ENCODE measurements at regions not wholly inside any gene's neighbourhood (a gene's known extent, or its start where the extent isn't known, plus 50 kb on each side); places are given as distances from the start of the nearest gene placed in this dataset.

DNA sequence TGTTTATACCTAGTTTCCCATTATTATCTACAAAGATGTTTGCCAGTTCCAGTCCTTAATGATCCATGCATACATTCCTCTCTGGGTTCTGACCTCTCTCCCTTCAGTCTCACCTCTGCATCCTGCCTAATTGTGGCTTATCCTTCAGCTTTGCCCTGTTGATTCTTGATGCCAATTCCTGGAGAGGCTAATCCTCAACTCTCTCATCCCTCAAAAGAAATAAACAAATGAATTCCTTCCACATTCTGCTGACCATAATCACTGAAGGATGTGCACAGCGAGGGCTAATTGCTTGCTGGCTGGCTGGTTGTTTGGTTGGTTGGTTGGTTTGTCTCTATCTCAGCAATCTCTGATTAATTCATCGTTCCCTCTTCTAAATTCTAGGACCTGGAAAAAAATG is 113.8 kb downstream of the IRS2 start:
- Histone ChIP-seq H3K36me3 (ENCODE audit: control insufficient read depth, insufficient read depth, low read length) (no peaks in the 10 kb centered on the region), H3K4me3 (ENCODE audit: insufficient read depth, low read depth, low read length, poor library complexity, severe bottlenecking) (no peak overlapping the region), H3K4me1 (ENCODE audit: control insufficient read depth, insufficient read depth, low read length, poor library complexity, severe bottlenecking) (no peaks in the 10 kb centered on the region), H3K27me3 (replicated peaks; ENCODE audit: control insufficient read depth, insufficient read depth, low read length, poor library complexity, severe bottlenecking) (no peaks in the 10 kb centered on the region), H3K27ac (ENCODE audit: insufficient read depth, low read length, poor library complexity, severe bottlenecking) (no peak overlapping the region), H3K9me3 (ENCODE audit: control insufficient read depth, low read length) (no peaks in the 10 kb centered on the region)
- no peak for DNase-seq

DNA sequence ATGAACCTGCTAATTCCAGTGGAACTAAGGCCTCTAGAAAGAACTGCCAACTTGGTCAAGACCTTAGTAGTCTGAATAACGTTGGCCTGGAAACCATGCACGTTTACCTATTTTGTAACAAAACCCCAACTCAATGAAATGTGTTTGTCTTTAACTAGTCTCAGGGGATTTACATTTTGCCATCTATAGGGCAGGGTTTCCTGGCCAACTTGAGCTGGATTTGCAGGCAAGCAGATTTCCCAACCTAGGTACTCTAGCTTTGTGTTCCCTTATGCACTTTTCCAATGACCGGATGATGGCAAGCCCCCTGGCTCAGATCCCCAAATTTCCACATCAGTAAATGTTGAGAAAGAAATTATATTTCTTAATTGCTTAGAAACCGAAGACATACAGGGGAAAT is 114.5 kb downstream of the IRS2 start:
- H3K4me3 ChIP-seq (ENCODE audit: insufficient read depth, low read depth, low read length, poor library complexity, severe bottlenecking), result no peak overlapping the region
- no peak overlapping the region for H3K27ac ChIP-seq (ENCODE audit: insufficient read depth, low read length, poor library complexity, severe bottlenecking)
- no peak for DNase-seq
- no peaks in the 10 kb centered on the region for H3K4me1 ChIP-seq (ENCODE audit: control insufficient read depth, insufficient read depth, low read length, poor library complexity, severe bottlenecking)
- no peaks in the 10 kb centered on the region for H3K27me3 ChIP-seq (replicated peaks; ENCODE audit: control insufficient read depth, insufficient read depth, low read length, poor library complexity, severe bottlenecking)
- H3K9me3 ChIP-seq (ENCODE audit: control insufficient read depth, low read length), result no peaks in the 10 kb centered on the region
- no peaks in the 10 kb centered on the region for H3K36me3 ChIP-seq (ENCODE audit: control insufficient read depth, insufficient read depth, low read length)

- H3K27ac ChIP-seq (ENCODE audit: insufficient read depth, low read length, poor library complexity, severe bottlenecking), result no peak overlapping the region
- H3K4me1 ChIP-seq (ENCODE audit: control insufficient read depth, insufficient read depth, low read length, poor library complexity, severe bottlenecking), result no peaks in the 10 kb centered on the region
- no peak overlapping the region for H3K4me3 ChIP-seq (ENCODE audit: insufficient read depth, low read depth, low read length, poor library complexity, severe bottlenecking)
- H3K36me3 ChIP-seq (ENCODE audit: control insufficient read depth, insufficient read depth, low read length), result no peaks in the 10 kb centered on the region
- no peaks in the 10 kb centered on the region for H3K27me3 ChIP-seq (replicated peaks; ENCODE audit: control insufficient read depth, insufficient read depth, low read length, poor library complexity, severe bottlenecking)
- no peaks in the 10 kb centered on the region for H3K9me3 ChIP-seq (ENCODE audit: control insufficient read depth, low read length)
- DNase-seq, result no peak
Measured at GRCh38 chr13:109670776-109671175, 115.6 kb downstream of the IRS2 start.

- no peak for DNase-seq
- Histone ChIP-seq H3K4me1 (ENCODE audit: control insufficient read depth, insufficient read depth, low read length, poor library complexity, severe bottlenecking) (no peaks in the 10 kb centered on the region), H3K27me3 (replicated peaks; ENCODE audit: control insufficient read depth, insufficient read depth, low read length, poor library complexity, severe bottlenecking) (no peaks in the 10 kb centered on the region), H3K9me3 (ENCODE audit: control insufficient read depth, low read length) (no peaks in the 10 kb centered on the region), H3K27ac (ENCODE audit: insufficient read depth, low read length, poor library complexity, severe bottlenecking) (no peak overlapping the region), H3K4me3 (ENCODE audit: insufficient read depth, low read depth, low read length, poor library complexity, severe bottlenecking) (no peak overlapping the region), H3K36me3 (ENCODE audit: control insufficient read depth, insufficient read depth, low read length) (no peaks in the 10 kb centered on the region)
Measured at GRCh38 chr13:109669956-109670355, 116.4 kb downstream of the IRS2 start.

GRCh38 chr13:109669234-109669612 is 117.2 kb downstream of the IRS2 start:
- Histone ChIP-seq H3K27me3 (replicated peaks; ENCODE audit: control insufficient read depth, insufficient read depth, low read length, poor library complexity, severe bottlenecking) (no peaks in the 10 kb centered on the region), H3K4me1 (ENCODE audit: control insufficient read depth, insufficient read depth, low read length, poor library complexity, severe bottlenecking) (no peaks in the 10 kb centered on the region), H3K36me3 (ENCODE audit: control insufficient read depth, insufficient read depth, low read length) (no peaks in the 10 kb centered on the region), H3K4me3 (ENCODE audit: insufficient read depth, low read depth, low read length, poor library complexity, severe bottlenecking) (no peak overlapping the region), H3K27ac (ENCODE audit: insufficient read depth, low read length, poor library complexity, severe bottlenecking) (no peak overlapping the region), H3K9me3 (ENCODE audit: control insufficient read depth, low read length) (no peaks in the 10 kb centered on the region)
- DNase-seq, result no peak

DNA sequence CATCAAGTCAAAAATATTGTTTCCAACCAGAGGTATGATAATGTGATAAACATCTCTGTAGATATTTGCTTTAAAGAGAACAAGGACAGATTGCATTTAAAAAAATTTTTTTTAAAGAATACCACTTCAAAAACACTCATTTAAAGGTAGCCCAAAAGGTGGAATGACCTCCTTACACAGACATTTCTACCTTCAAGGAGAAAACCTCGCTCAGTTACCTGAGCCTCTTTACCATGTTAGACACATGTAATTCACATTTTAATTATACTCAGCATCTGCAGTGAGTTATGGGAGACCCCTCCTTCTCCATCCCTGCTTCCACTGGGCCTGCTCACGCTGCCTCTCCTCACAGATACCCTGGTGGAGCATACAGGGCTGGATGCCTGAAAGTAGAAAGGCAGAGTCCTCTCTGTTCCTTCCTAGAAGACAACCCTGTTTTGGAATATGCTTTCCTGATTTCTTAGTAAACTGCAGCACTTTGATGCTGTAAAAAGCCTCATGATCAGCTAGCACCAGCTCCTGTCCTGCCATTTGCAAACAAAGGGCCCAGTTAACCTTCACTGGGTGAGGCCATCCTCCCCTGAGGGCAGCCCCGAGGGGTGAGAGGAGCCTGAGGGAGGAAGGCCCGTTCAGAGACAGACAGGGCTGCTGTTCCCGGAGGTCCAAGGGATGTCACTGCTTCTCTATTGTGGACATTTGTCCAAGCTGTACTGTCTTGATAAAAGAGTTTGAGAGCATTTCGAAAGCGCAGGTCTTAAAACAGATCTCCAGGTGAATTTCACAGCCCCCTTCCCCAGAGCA is 117.8 kb downstream of the IRS2 start:
- H3K36me3 ChIP-seq (ENCODE audit: control insufficient read depth, insufficient read depth, low read length), result no peaks in the 10 kb centered on the region
- no peaks in the 10 kb centered on the region for H3K4me1 ChIP-seq (ENCODE audit: control insufficient read depth, insufficient read depth, low read length, poor library complexity, severe bottlenecking)
- H3K27ac ChIP-seq (ENCODE audit: insufficient read depth, low read length, poor library complexity, severe bottlenecking), result no peak overlapping the region
- H3K27me3 ChIP-seq (replicated peaks; ENCODE audit: control insufficient read depth, insufficient read depth, low read length, poor library complexity, severe bottlenecking), result no peaks in the 10 kb centered on the region
- H3K4me3 ChIP-seq (ENCODE audit: insufficient read depth, low read depth, low read length, poor library complexity, severe bottlenecking), result no peak overlapping the region
- no peak for DNase-seq
- no peaks in the 10 kb centered on the region for H3K9me3 ChIP-seq (ENCODE audit: control insufficient read depth, low read length)

- DNase-seq, result no peak
Measured at GRCh38 chr13:109667807-109668291, 118.5 kb downstream of the IRS2 start.

DNA sequence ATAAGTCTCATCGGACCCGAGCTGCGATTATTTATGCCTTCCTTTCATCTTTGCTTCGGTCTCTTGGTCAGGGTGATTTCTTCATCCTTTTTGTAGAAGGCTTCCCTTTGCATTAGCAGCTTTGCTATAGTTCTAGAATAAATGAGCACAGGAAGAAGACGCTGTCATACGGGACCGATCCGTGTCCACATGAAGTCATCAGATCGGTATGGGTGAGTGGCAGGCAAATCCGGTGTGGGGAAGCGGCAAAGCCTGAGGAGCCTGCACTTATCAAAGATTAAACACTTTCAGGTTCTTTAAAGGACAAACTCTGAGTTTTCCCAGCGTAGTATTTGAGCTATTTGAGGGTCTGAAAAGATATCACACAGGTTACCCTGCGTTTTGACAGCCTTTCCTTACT is 119.3 kb downstream of the IRS2 start:
- DNase-seq, result no peak
- Histone ChIP-seq H3K4me1 (ENCODE audit: control insufficient read depth, insufficient read depth, low read length, poor library complexity, severe bottlenecking) (no peaks in the 10 kb centered on the region), H3K4me3 (ENCODE audit: insufficient read depth, low read depth, low read length, poor library complexity, severe bottlenecking) (no peak overlapping the region), H3K9me3 (ENCODE audit: control insufficient read depth, low read length) (no peaks in the 10 kb centered on the region), H3K36me3 (ENCODE audit: control insufficient read depth, insufficient read depth, low read length) (no peaks in the 10 kb centered on the region), H3K27me3 (replicated peaks; ENCODE audit: control insufficient read depth, insufficient read depth, low read length, poor library complexity, severe bottlenecking) (no peaks in the 10 kb centered on the region), H3K27ac (ENCODE audit: insufficient read depth, low read length, poor library complexity, severe bottlenecking) (no peak overlapping the region)

More at GRCh38 chr13:109667807-109668291, 118.5 kb downstream of the IRS2 start:
- H3K9me3 ChIP-seq (ENCODE audit: control insufficient read depth, low read length), result no peaks in the 10 kb centered on the region
- no peak overlapping the region for H3K27ac ChIP-seq (ENCODE audit: insufficient read depth, low read length, poor library complexity, severe bottlenecking)
- H3K27me3 ChIP-seq (replicated peaks; ENCODE audit: control insufficient read depth, insufficient read depth, low read length, poor library complexity, severe bottlenecking), result no peaks in the 10 kb centered on the region
- no peak overlapping the region for H3K4me3 ChIP-seq (ENCODE audit: insufficient read depth, low read depth, low read length, poor library complexity, severe bottlenecking)
- no peaks in the 10 kb centered on the region for H3K4me1 ChIP-seq (ENCODE audit: control insufficient read depth, insufficient read depth, low read length, poor library complexity, severe bottlenecking)
- H3K36me3 ChIP-seq (ENCODE audit: control insufficient read depth, insufficient read depth, low read length), result no peaks in the 10 kb centered on the region

DNA sequence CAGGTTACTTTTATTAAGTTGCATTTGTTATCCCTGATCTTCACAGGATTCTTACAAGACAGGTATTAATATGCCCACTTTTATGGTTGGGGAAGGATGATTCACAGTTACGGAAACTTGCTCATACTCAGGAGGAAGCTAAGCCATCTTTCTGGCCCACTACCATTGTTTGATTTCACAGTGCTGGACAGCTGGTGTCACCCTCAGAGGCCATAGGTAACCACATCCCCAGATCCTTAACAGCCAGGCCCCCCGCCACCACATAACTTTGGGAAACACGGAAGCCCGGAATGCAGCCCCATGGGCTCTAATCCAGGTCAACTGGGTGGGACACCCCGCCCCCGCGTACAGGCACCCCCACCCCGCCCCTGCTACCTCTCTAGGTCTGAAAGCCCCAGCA is 119.7 kb downstream of the IRS2 start:
- Histone ChIP-seq H3K36me3 (ENCODE audit: control insufficient read depth, insufficient read depth, low read length) (no peaks in the 10 kb centered on the region), H3K27ac (ENCODE audit: insufficient read depth, low read length, poor library complexity, severe bottlenecking) (no peak overlapping the region), H3K9me3 (ENCODE audit: control insufficient read depth, low read length) (no peaks in the 10 kb centered on the region), H3K27me3 (replicated peaks; ENCODE audit: control insufficient read depth, insufficient read depth, low read length, poor library complexity, severe bottlenecking) (no peaks in the 10 kb centered on the region), H3K4me3 (ENCODE audit: insufficient read depth, low read depth, low read length, poor library complexity, severe bottlenecking) (no peak overlapping the region), H3K4me1 (ENCODE audit: control insufficient read depth, insufficient read depth, low read length, poor library complexity, severe bottlenecking) (no peaks in the 10 kb centered on the region)
- DNase-seq, result no peak

DNA sequence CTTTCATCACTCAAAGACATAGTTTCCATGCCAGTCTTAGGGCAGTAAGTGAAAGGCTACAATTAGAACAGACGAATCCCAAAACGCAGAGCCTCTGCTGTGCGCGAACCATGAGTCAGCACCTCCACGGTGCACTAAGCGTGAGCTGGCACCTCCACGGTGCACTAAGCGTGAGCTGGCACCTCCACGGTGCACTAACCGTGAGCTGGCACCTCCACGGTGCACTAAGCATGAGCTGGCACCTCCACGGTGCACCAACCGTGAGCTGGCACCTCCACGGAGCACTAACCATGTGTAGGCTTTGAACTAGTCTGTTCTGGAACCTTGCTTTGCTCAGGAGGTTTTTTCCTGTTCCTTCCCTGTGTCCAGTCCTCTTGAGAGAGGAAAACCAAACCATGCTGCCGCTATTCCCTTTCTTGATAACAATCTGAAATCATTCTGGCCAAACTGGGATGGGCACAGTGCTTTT is 120.6 kb downstream of the IRS2 start:
- DNase-seq, result no peak
- H3K27ac ChIP-seq (ENCODE audit: insufficient read depth, low read length, poor library complexity, severe bottlenecking), result no peak overlapping the region

More for the DNA sequence above, 120.6 kb downstream of the IRS2 start:
- no peaks in the 10 kb centered on the region for H3K36me3 ChIP-seq (ENCODE audit: control insufficient read depth, insufficient read depth, low read length)
- H3K4me3 ChIP-seq (ENCODE audit: insufficient read depth, low read depth, low read length, poor library complexity, severe bottlenecking), result no peak overlapping the region
- H3K27me3 ChIP-seq (replicated peaks; ENCODE audit: control insufficient read depth, insufficient read depth, low read length, poor library complexity, severe bottlenecking), result no peaks in the 10 kb centered on the region
- H3K9me3 ChIP-seq (ENCODE audit: control insufficient read depth, low read length), result no peaks in the 10 kb centered on the region
- no peaks in the 10 kb centered on the region for H3K4me1 ChIP-seq (ENCODE audit: control insufficient read depth, insufficient read depth, low read length, poor library complexity, severe bottlenecking)

All from effector memory CD4-positive, alpha-beta T cell (primary cell).